GM19043 (cell line): ENCODE measurements at regions not wholly inside any gene's neighbourhood (a gene's known extent, or its start where the extent isn't known, plus 50 kb on each side); places are given as distances from the start of the nearest gene placed in this dataset.

Source experiments
- ATAC-seq: cut with Tn5 transposase; IDR thresholded peaks from one replicate; pipeline ENCODE4 v1.9.1; 2021; ENCODE audit warnings: low read depth; ENCODE audit not compliant: unreplicated experiment

- ATAC-seq = no peak
These were observed 445.2 kb downstream of the IRS1 start for GRCh38 chr2:226354434-226354833.

- ATAC-seq = no peak
These were observed 446.6 kb downstream of the IRS1 start for GRCh38 chr2:226352941-226353560.

- ATAC-seq = no peak
These were observed 447.9 kb downstream of the IRS1 start for GRCh38 chr2:226351711-226352110.

GRCh38 chr2:226339616-226340015 is 460.0 kb downstream of the IRS1 start:
- no peak for ATAC-seq

GRCh38 chr2:226338825-226339224 is 460.8 kb downstream of the IRS1 start:
- no peak for ATAC-seq

- ATAC-seq = no peak
These were observed 461.5 kb downstream of the IRS1 start for GRCh38 chr2:226337941-226338600.

GRCh38 chr2:226336283-226336682 is 463.3 kb downstream of the IRS1 start:
- no peak for ATAC-seq

- ATAC-seq = no peak
These were observed 464.5 kb downstream of the IRS1 start for GRCh38 chr2:226334981-226335720.

GRCh38 chr2:226333388-226333787 is 466.2 kb downstream of the IRS1 start:
- no peak for ATAC-seq

GRCh38 chr2:226330206-226330605 is 469.4 kb downstream of the IRS1 start:
- no peak for ATAC-seq

- ATAC-seq = no peak
These were observed 470.4 kb downstream of the IRS1 start for GRCh38 chr2:226329180-226329579.

- ATAC-seq = no peak
These were observed 471.8 kb downstream of the IRS1 start for GRCh38 chr2:226327830-226328229.

GRCh38 chr2:226325526-226325925 is 474.1 kb downstream of the IRS1 start:
- ATAC-seq = no peak

GRCh38 chr2:226320076-226320948 is 479.3 kb downstream of the IRS1 start:
- ATAC-seq = no peak

GRCh38 chr2:226317970-226318369 is 481.6 kb downstream of the IRS1 start:
- ATAC-seq = no peak

- no peak for ATAC-seq
These were observed 486.6 kb downstream of the IRS1 start for GRCh38 chr2:226313060-226313459.

GRCh38 chr2:226312155-226312554 is 487.5 kb downstream of the IRS1 start:
- ATAC-seq = no peak

GRCh38 chr2:226310146-226310545 is 489.5 kb downstream of the IRS1 start:
- ATAC-seq = no peak

- ATAC-seq = no peak
These were observed 490.6 kb downstream of the IRS1 start for GRCh38 chr2:226308986-226309385.

- no peak for ATAC-seq
These were observed 491.3 kb downstream of the IRS1 start for GRCh38 chr2:226308323-226308680.
